ACHN (cell line): ENCODE measurements at regions not wholly inside any gene's neighbourhood (a gene's known extent, or its start where the extent isn't known, plus 50 kb on each side); places are given as distances from the start of the nearest gene placed in this dataset.
A peak's percentile ranks its signal among the peaks of the same experiment; 100 is the strongest.

ENCODE experiments used
- DNase-seq: peaks from one replicate; pipeline ENCODE4 v3.0.0-alpha.2; 2015
- in situ Hi-C: cut with HindIII; loops from 2 replicates; pipeline ENCODE4 v1.10.0; 2017; ENCODE audit warnings: low sequenced_read_pairs, low pct_ligation_motif_present, low pct_unique_long_range_greater_than_20kb

DNA sequence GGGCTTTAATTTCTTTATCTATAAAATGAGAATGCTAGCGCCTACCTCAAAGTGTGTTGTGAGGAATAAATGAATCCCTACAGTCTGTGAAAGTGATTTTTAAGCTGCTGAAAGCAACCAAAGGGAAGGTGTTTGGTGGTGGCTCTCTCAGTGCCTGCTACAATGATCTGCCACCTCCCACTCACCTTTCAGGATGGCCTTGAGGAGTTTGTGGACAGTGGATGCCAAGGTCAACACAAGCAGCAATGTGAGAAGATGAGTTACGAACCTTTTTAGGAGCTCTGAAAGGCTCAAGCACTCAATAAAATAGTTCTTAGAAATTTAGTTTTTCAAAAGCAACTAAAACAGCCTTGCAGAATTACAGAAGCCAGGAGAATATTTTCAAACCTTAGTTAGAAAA lies 176.6 kb upstream of the DPT start:
- in situ Hi-C loops: no loop called here
- DNase-seq: no peak

DNA sequence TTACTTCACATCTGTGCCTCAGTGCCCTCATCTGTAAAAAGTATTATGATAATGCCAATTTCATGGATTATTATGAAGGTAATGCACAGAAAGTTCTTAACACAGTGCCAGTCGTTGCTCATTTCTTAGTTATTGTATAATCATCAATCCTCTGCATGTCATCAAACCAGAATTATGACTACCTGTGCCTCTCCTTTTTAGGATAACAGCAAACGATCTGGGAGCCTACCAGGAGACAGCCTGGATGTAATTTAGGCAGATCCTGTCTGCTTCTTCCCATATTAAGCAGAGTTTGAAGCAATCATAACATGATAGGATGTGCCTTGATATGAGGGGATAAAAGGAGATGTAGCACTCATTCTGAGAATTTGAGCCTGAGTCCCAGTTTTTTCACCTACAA lies 177.4 kb upstream of the DPT start:
- in situ Hi-C loops: no loop called here
- no peak for DNase-seq

DNA sequence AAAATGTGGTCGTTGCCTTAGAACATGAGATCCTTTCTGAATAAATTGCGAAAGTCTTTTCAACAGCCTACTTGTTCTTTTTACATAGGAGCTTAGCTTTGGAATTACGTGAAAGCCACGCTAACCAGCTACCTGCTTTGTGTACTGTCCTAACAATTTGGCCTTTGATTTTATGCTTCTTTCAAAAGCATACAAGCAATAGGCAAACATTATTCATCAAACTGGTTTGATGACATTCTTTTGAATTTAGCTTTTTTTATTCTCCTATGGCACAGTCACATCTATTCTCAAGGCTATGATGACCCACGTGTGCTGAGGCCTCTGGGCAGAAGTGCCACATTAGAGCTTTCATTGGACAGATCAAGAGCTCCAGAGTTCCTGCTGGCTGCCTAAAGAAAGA lies 178.0 kb upstream of the DPT start:
- in situ Hi-C loops: no loop called here
- DNase-seq: no peak

DNA sequence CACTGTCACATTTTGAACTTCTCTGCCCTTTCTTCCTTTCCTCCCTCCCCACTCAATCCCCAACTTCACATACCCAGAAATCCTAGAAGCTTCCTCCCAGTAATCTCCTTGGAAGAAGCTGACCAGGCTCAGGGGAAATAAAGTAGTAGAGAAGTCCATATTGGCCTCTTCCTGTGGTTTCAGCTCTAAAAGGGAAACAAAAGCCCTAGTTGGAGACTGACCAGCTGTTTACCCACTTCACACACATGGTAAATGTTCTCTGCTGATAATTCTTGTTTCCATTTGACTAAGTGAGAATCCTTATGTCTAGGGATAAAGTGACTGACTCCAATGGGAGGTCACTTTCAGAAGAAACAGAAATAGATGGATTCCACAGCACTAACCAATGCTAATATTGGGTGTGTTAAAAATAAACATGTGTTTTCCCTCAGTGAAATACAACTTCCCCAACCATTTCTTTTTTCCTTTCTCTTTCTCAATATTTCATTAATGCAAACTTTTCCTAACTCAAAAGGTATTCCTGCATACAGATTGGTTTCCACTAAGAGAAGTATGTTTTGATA lies 178.9 kb upstream of the DPT start:
- no peak for DNase-seq
- in situ Hi-C loops: no loop called here

DNA sequence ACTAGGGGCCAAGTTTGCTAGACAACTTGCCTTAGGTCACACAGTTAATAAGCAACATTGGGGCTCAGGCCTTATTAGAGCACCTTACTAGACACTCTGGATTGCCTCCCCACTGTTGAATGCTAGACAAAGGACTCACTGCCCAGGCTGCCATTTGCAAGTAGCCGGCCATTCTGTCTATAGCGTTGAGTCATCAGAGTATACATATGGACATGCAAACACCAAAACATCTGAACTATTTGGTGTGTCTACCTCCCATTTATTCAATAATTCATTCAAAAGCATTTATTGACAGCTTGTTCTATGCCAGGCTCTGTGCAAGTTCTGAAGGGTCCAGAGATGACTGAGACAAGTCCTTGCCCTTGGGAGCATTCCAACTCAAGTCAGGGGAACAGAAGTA lies 181.4 kb upstream of the DPT start:
- in situ Hi-C loops: no loop called here

DNA sequence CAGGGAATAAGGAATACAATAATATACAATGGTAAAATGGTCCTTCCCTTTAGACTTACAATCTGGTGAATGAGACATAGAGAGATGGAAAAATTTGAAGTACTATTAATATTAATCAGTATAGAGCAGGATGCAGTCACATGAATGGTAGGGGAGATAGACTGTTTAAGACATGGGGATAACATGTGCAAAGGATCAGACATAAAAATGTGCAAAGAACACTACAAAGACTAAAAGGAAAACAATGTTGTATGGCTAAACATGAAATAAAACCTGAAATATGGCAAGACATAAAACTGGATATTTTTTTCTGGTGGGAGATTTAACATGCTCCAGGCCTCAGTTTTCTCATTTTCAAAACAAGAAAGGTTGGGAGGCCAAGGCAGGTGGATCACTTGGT lies 182.4 kb upstream of the DPT start:
- in situ Hi-C loops: no loop called here
- DNase-seq: no peak

More for the DNA sequence above, 181.4 kb upstream of the DPT start:
- no peak for DNase-seq

DNA sequence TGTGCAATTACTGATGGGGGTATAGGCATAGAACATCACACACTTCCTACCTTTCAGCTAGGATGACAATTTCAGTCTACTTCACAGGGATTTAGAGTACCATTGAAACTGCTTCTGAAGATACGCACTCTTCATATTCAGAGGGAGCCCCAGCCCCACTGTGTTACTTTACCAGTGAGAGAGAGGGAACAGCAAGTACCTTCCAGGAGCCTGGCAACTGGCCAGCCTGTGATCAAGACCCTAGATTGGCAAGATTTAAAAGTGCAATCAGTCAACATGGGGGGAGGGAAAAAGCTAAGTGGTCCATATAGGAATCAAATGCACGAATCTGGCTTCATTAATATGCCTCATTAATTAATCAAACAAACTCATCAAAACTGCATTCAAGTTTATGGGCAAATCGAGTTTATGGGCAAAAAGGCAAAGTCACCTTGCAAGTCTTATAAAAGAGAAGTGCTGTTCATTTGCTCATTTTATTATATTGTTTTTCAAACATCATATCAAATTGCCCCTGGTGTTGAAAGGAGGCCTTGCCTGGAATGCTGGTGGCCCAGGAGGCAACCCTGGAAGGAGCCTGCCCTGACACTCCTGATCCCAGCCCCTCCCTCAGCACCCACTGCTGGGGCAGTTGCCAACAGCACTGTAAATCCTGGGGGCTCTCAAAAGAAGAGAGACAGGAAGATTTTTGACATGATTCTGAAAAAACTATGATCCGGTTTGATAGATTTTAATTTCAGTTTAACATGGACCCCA lies 184.9 kb upstream of the DPT start:
- DNase-seq: no peak
- in situ Hi-C loops: no loop called here

DNA sequence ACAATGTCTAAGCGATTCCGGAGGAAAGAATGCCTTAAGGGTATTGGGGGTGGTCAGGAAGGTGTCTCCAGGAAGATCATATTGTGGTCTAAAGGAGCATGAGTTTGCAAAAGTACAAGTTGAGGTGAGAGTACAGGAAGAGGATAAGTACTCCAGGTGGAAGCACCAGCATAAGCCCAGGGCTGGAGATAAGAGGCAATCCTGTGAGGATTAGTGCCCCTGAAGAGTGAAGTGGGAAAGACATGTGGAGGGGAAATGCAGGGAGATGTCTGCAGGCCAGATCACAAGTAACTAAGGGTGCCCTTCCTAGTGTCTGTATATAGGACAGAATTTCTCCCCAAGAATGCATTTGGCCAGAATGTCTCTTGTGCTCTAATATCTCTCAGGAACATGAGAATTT lies 188.3 kb upstream of the DPT start:
- no peak for DNase-seq
- in situ Hi-C loops: no loop called here

DNA sequence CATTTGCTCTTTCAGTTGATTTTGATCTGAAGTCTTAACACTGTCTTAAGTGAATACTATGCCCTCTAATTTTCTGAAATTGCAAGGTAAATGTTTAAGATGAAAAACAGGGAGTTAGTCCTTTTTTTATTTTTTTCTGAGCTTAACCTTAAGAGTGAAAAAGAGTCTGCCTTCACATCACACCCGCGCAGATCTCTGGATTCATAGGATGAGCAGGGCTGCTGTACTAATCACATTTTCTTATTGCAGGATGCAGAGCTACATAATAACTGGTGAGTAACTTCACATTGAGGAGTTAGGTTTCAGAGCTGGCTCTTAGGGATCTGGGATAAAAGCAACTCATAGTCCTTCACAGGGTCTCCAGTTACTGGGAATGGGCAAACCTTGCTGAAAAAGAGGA lies 188.7 kb upstream of the ATP1B1 start:
- DNase-seq: no peak

DNA sequence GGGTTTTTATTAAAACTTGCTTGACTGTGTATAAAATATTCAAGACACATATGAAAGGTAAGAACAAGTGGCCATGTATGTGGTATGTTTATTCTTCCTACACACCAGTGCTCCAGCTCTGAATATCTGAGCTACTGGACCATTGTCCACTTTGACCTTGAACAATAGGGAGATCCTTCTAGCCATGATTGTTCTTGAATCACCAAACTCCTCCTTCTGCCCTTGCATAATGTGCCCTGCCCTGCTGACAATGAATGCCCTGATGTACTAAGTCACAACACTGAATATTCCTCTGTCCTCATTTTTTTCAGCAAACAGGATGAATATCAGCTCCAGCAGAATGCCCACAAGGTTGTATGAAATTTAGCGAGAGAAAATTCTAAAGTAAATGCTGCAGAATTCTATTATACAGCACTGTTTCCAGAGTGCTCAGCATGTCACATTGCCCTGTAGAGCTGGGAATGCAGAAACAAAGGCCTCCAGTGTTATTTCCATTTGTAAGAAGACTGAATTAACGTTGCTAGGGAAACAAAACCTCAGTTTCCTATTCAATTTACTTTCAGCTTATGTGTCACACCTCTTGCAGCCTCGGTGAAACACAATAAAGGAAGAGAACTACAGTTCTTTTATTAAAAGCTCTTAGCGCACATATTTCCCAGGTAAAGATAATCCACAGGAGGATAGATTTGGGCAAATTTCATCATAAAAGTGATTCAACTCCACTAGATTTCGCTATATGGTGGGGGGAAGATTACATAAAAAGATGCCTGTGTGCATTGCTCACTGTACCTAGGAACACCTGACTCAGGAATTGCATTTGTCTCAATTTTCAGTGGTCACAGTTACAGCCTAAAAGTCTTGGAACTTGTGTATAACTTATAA lies 187.4 kb upstream of the ATP1B1 start:
- DNase-seq: no peak
- in situ Hi-C loops: no loop called here

More for the DNA sequence above, 188.7 kb upstream of the ATP1B1 start:
- in situ Hi-C loops: no loop called here

DNA sequence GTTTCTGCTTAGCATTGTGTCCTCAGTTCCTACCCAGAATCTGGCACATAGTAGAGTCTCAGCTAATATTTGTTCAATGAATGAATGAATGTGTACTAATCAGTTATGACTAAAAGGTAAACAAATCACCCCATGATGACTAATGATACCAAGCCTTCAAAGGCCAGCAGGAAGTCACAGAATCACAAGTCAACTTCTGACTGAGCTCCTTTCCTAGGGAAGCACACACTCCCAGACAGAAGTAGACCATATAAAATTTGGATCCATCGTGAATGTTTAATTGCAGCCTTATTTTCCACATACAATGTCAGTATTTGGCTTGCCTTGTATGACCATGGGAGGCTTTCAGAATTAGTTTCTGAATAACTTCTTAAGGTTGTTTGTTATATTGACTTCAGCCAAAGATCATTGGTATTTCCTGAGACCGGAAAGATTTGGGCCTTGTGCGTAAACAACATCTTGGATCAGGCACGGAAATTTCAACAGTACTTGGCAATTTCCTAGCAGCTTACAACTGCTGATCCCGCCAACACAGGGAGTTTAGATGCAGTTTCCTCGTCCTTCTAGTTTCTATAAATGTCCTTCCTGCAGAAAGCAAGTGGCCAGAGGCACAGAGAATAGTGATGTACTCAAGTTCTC lies 185.9 kb upstream of the ATP1B1 start:
- in situ Hi-C loops: no loop called here
- DNase-seq: no peak

DNA sequence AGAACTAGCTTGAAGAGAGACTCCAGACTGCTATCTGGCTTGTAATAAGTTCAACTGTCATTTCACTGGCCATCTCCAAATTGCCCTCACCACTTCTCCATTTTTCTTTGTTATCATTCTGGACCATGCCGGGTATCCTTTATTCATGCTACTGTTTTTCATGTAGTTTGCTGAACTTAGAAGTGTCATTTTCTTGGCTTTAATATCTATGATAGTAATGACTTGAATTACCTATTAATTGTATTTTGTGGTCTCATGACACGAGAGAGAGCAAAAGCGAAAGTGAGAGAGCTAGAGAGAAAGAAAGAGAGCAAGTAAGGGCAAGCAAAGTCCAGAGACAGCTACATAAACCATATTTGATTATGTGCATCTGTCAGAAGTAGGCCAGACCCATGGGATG lies 184.9 kb upstream of the ATP1B1 start:
- in situ Hi-C loops: no loop called here
- DNase-seq: no peak

DNA sequence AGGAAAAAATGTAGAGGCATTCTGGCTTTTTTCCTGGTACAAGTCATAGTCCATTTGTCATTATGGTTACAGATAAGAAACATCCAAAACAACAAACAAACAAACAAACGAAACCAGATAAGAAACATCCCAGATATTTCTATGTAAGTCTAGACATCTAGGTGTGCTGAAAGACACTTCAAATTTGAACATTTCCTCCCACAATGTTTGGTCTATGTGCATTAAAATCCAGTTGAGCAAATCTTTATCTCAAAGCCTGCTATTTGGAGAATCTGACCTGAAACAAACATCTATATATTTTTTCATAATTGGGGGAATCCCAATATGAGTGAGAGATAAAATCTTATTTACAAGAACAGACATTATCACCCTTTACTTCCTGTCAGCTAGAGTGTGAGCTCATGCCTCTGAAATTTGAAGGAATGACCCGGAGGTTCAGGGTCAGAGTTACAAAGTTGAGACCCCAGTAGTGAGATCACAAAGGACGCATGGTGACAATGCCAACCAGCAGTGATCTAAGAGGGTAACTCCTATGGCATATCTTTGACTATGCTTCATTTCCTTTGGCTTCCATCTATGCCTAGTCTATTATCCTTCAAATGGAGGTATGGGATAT lies 182.9 kb upstream of the ATP1B1 start:
- no peak for DNase-seq
- in situ Hi-C loops: no loop called here

DNA sequence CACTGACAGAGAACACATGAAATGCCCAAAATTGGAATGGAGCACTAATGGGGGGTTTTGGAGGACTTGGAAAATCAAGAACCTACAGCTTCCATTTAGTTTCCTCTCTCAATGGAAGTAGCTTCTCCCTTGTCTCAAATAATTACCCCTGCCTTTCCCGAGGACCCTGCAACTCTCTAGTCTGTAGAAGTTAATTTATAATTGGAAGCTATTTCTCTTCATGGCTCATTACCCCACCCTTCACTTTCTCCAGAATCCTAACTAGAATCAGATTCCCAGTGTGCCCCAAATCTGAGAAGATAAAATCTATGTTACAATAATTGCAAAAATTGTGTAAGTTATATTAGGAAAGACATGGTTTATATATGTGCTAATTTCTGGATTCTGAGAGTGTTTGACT lies 181.5 kb upstream of the ATP1B1 start:
- peak; percentile 18 for DNase-seq
- in situ Hi-C loops: no loop called here

DNA sequence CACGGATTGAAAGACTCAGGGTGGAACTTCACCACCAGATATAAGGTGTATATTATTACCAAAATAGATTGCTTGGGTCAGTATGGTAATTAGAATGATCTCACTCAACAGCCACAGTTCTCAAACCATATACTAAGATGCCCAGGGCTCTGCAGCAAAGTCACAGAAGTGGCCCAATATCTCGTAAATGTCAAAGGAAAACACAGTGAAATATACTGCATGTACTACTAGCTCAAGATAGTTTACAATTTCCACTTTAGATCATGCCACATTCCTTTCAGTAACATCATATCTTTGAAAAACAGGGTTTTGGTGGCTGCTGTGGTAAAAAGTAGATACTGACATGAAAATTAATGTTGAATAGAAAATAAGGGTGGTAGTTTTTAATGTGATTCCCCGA lies 180.3 kb upstream of the ATP1B1 start:
- DNase-seq: no peak
- in situ Hi-C loops: no loop called here

DNA sequence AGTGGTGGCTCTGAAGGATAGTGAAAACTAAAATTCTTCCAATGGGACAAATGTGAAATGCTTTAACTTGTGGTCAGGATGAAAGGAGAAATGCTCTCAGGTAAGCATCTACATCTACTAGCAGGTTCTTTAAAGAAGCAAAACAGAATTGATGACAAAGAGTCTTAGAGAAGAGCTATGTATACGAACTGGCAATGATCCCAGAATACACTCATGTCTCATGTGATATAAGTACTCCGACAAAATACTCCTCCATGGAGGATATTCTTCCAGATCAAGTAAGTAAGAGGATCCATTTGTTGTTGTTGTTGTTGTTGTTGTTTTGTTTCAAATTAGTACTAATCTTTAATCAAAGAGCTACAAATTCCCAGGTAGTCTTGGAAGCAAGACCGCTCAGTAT lies 174.0 kb upstream of the ATP1B1 start:
- no peak for DNase-seq
- in situ Hi-C loops: no loop called here

DNA sequence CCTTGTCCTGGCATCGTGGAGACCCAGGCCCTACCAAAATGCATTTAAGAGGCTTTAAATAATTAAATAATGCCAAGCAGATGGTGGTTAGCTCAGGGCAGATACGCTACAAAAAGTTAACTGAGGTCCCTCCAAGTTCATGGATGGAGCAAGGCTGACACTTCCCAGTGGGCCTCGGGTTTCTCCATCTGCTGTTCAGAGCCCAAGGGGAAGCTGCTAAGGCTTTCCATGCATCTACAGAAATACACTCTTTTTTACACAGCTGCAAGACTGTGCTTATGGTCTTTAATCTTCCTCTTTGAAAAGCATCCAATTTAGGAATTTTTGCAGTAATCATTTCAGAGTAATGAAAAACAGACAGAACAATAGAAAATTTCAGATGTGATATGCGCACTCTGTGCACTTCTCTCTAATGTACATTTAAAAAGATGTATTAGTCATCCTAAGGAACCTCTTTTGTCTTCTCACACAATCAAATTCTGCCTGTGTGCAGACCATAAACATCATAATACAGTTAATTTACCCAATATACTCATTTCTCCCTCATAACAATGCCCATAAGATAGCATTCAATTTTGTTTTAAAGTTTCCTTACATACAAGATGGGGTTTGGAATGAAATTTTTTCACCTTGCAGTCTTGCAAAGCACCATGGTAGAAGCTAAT lies 173.2 kb upstream of the ATP1B1 start:
- in situ Hi-C loops: no loop called here
- no peak for DNase-seq
